ENCODE measurements at regions not wholly inside any gene's neighbourhood (a gene's known extent, or its start where the extent isn't known, plus 50 kb on each side); places are given as distances from the start of the nearest gene placed in this dataset.

DNA sequence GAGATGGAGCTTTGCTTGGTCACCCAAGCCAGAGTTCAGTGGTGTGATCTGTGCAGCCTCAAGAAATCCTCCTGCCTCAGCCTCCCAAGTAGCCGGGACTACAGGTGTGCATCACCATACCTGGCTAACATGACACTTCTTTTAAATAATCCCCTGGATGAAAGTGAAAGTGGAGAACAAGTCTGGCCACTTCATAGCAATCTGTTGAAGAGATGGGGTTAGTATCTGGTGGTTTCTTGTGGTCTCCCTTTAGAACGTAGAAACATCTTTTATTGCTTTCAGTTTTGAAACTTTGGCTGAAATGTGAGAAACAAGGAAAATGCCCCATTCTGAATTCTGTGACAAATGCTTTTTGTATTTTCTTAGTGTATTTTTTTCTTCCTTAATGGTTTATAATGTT, 452.5 kb upstream of the RIOK2 start:
- no peak for TF ChIP-seq CTCF (IDR thresholded peaks at IDR 0.05)

GRCh38 chr5:97636766-97637165, 453.7 kb upstream of the RIOK2 start:
- no peak for TF ChIP-seq CTCF (IDR thresholded peaks at IDR 0.05)

DNA sequence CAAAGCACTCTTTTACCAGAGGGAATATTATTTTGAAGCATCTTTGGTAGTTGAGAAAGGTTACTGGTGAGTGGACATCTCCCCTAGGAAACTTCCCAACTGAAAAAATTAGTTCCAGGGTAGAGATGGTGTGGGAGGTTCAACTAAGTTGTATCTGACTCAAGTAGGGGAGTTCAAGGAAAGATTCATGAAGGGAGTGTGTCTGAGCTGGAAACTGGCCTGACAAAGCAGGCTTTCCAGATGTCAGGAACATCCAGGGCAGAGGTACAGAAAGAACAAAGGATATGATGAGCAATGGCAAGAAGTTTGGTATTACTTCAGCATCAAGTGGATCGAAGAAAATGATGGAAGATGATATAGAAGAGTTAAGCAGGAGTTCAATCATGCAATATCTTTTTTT, 458.0 kb upstream of the RIOK2 start:
- no peak for TF ChIP-seq CTCF (IDR thresholded peaks at IDR 0.05)

DNA sequence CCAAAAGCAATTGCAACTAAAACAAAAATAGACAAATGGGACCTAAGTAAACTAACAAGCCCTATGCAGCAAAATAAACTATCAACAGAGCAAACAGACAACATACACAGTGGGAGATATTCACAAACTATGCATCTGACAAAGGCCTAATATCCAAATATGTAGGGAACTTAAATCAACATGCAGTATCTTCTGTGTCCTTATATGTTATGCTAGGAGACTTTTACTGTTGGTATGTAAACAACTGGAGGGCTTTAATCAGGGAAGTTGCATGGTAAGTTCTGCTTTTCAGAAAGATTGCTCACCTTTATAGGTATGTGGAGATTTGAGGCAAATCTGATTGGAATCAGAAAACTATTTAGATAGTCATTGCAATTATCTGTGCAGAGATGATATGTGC, 461.2 kb upstream of the RIOK2 start:
- no peak for TF ChIP-seq CTCF (IDR thresholded peaks at IDR 0.05)

DNA sequence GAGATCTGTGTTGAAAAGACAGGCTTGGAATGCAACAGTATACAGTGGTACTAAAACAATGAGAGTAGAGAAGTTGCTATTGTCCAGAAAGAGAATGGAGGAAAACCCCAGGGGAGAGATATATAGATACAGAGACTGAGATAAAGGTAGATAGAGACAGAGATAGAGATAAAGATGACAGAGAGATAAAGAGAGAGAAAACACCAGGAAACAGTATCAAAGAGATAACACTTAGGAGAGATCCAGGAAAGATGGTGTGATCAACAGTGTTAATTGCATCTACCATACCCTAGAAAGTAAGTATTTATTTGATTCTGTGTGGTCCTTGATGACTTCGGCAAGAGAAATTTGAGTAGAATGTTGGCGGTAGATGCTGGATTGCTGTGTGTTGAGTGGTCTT, 461.8 kb upstream of the RIOK2 start:
- TF ChIP-seq CTCF (IDR thresholded peaks at IDR 0.05) = no peak

DNA sequence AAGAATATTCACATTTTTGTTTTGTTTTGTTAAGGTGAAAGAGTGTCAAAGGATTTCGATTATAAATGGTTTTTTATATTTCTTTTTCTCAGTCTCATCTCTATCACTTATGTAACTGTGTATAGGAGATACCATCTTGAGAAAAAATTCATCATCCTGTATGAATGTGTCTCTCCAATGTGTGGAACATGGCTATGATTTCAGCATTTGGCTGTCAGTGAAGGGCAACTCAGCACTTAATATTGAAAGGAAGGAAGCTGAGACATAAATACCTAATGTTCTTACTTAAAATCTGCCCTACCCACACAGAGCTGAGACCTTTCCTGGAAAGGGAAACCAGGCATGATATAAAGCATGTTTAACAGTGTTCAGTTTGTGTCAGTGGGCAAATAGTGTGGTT, 474.2 kb upstream of the RIOK2 start:
- no peak for TF ChIP-seq CTCF (IDR thresholded peaks at IDR 0.05)

DNA sequence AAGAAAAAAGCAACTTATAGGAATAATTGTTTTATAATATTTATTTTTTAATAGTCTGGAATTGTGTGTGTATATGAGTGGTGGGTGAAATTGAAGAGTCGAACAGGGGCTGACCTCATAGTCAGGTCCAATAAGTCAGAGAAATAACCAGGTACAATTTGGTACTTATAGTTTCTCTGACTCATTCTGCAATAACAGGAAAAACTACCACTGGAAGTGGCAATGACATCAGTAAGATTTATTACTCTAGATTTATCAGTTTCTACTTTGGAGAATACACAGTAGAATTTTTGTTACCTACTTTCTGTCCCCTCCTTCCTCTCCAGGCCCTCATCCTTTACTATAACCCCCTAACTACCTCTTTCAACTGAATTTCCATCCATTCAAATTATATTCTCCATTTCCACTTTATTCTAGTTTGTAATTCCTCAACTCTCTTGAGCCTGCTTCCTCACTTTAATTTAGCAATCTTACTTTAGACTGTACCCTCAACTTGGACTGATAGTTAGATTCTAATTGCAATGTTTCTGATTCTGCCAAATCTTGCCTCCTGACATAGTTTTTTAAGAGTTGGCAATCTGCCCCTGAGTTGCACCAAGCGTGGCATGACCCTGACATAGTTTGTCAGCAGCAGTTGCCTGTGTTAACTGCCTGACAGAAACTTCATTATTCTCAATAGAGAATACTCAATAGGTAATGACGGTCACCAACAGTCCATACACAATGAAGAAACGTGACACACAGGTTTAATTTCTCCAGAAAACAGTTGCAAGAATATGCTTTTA, 475.3 kb upstream of the RIOK2 start:
- TF ChIP-seq CTCF (IDR thresholded peaks at IDR 0.05) = no peak

DNA sequence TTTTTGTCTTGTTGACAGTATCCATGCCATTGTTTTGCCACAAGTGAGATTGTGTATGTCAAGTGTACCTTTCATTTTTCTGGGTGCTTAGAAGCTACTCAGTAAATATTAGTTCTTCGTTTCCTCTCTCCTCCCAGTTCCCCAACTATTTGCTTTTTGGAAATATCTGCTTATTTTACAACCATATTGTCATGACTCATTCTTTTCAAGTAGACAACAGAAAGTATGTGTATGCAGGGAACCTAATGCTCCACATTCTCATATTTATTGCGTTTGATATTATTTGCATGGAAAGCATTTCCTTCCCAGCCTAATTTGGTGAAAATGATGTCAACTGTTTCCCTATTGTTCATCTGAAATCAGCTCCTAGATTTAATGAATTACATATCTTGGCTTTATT, 483.7 kb upstream of the RIOK2 start:
- TF ChIP-seq CTCF (IDR thresholded peaks at IDR 0.05) = no peak
